ENCODE measurements at regions not wholly inside any gene's neighbourhood (a gene's known extent, or its start where the extent isn't known, plus 50 kb on each side); places are given as distances from the start of the nearest gene placed in this dataset.

DNA sequence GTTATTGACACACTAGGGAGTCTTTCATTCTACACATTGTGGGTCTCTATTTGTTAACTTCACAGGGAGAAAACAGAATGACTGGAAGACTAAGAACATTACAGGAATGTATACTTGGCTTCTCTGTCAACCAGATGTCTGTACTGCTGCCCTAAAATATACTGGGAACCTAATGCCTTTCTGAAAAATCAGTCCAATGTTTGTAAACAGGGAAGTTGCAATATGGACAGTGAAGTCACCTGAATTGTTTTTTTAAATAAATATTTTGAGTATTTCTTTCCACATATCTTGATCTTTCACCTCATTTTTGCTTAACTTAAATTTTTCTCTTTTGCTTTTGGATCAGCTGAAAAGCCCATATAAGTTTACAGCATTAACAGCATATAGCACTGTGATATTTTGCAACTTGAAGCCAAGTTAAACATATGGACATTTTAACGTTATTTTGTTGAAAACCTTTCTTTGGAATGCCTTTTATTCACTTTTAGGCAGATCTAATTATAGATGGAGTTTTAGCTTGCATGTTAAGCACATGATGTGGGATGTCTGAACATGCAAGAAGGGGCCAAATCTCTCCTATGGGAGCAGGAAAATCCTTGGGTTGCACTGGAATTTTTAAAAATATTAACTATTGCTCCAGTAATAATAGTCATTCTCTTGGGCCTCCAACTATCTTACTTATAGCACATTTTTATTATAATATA lies 137.7 kb upstream of the TWIST2 start:
- TF ChIP-seq CTCF (IDR thresholded peaks at IDR 0.05; ENCODE audit: insufficient read depth, low read length, poor library complexity, severe bottlenecking) (no peak), EZH2phosphoT487 (conservative IDR thresholded peaks at IDR 0.05; ENCODE audit: low read length) (no peak)
